ENCODE measurements at regions not wholly inside any gene's neighbourhood (a gene's known extent, or its start where the extent isn't known, plus 50 kb on each side); places are given as distances from the start of the nearest gene placed in this dataset.

DNA sequence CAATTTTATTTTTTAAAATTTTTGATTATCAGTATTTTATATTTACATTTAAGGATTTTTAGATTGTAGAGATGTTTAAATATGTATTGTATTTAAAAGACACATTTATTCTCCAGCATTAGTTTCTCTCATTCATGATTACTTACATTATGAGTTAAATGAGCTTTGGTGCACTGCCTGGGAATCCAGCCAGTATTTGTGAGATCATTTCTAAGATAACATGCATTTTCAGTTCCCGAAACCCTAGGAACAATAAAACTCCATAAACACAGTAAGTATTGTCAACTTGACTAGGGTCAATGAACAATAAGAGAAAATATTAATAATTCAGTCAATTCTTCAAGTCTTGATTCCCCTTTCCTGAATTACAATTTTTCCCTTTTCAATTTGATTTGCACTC lies 403.3 kb downstream of the PLK2 start:
- no peak for TF ChIP-seq POLR2A (IDR thresholded peaks at IDR 0.05; ENCODE audit: low read length)
- no peak for TF ChIP-seq GATA1 (IDR thresholded peaks at IDR 0.05; ENCODE audit: low read depth, low read length)
